Thoracic aorta (tissue), 2 donors: ENCODE measurements at regions not wholly inside any gene's neighbourhood (a gene's known extent, or its start where the extent isn't known, plus 50 kb on each side); places are given as distances from the start of the nearest gene placed in this dataset.

Experiments
- ATAC-seq: fragments of 150-250 bp; one replicate; pipeline ENCODE4 v1.8.0; 2017; ENCODE audit warnings: low read depth; ENCODE audit not compliant: insufficient number of reproducible peaks, low FRiP score
- DNase-seq: peaks from one replicate; pipeline ENCODE4 v3.0.0-alpha.2; 2020; ENCODE audit warnings: low spot score
- H3K27ac ChIP-seq, 2 donors: fragments of 200-600 bp; sonication (generic); 1 replicate in 1 of 2; 2 replicates in 1 of 2; pipeline ENCODE4 v1.5.1; 2016; ENCODE audit warnings: mild to moderate bottlenecking in 2 of 2, moderate library complexity in 2 of 2
- H3K27me3 ChIP-seq: fragments of 200-600 bp; sonication (generic); replicated peaks from 2 replicates; pipeline ENCODE4 v1.6.0; 2016; ENCODE audit warnings: mild to moderate bottlenecking; ENCODE audit not compliant: insufficient read depth
- H3K36me3 ChIP-seq: fragments of 200-600 bp; sonication (generic); one replicate; pipeline ENCODE4 v1.5.1; 2016
- H3K4me1 ChIP-seq, 2 donors: fragments of 200-600 bp; sonication (generic); 1 replicate in 1 of 2; 2 replicates in 1 of 2; pipeline versions ENCODE4 v1.5.1 to v1.6.0; 2016; ENCODE audit warnings: low read depth in 2 of 2, mild to moderate bottlenecking in 1 of 2; ENCODE audit not compliant: control insufficient read depth in 1 of 2
- H3K4me3 ChIP-seq: fragments of 200-600 bp; sonication (generic); 2 replicates; pipeline ENCODE4 v1.5.1; 2016; ENCODE audit warnings: mild to moderate bottlenecking
- H3K9me3 ChIP-seq: fragments of 200-600 bp; sonication (generic); 2 replicates; pipeline ENCODE4 v1.5.1; 2016
- TF ChIP-seq, protein P1 (sequence below): fragments of 200-600 bp; sonication (generic); IDR thresholded peaks from one replicate; pipeline ENCODE4 v1.5.1; 2019; ENCODE audit warnings: antibody characterized with exemption

DNA sequence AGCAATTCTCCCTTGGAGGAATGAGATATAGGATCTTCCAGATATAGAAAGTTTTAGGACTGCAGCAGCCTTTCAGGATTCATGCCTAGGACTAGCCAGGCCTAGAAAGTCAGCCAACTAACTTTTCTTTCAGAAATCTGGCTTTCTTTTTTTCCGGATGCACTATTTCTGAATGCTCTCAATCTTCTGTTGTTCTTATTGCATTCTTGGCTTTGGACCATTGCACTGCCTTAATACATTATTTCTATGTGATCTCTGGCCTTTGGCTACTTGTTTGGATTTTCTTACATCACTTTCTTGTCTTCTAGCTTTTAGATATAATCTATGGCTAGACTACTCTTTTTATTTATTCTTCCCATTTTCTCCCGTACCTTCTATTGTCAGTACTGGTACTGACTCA is 813.1 kb upstream of the HTR2C start:
- H3K27ac ChIP-seq, result no peak overlapping the region
- H3K4me1 ChIP-seq, result no peaks in the 10 kb centered on the region
- no peaks in the 10 kb centered on the region for H3K9me3 ChIP-seq
- TF ChIP-seq, protein P1, sequence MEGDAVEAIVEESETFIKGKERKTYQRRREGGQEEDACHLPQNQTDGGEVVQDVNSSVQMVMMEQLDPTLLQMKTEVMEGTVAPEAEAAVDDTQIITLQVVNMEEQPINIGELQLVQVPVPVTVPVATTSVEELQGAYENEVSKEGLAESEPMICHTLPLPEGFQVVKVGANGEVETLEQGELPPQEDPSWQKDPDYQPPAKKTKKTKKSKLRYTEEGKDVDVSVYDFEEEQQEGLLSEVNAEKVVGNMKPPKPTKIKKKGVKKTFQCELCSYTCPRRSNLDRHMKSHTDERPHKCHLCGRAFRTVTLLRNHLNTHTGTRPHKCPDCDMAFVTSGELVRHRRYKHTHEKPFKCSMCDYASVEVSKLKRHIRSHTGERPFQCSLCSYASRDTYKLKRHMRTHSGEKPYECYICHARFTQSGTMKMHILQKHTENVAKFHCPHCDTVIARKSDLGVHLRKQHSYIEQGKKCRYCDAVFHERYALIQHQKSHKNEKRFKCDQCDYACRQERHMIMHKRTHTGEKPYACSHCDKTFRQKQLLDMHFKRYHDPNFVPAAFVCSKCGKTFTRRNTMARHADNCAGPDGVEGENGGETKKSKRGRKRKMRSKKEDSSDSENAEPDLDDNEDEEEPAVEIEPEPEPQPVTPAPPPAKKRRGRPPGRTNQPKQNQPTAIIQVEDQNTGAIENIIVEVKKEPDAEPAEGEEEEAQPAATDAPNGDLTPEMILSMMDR, result no peak
- H3K4me3 ChIP-seq, result no peak overlapping the region
- DNase-seq, result no peak
- ATAC-seq, result no peak
- H3K27me3 ChIP-seq, result no peaks in the 10 kb centered on the region
- no peaks in the 10 kb centered on the region for H3K36me3 ChIP-seq

DNA sequence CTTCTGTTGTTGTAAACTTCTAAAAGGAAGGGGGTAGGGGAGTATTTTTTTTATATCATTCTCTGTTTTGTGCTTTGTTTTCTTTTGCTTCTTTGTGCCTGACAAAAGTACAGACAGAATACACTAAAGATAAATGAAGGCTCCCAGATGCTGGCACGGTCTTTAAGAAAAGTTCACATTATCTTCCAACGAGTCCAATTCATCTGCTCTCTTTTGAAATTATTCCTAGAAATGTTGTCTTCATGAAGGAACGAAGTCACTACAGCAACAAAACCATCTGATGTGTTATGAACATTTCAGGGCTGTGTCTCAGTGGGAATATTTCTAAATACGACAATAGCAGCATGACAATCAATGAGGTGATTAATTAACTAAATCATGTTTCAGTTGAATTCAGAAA is 813.8 kb upstream of the HTR2C start:
- Histone ChIP-seq H3K36me3 (no peaks in the 10 kb centered on the region), H3K9me3 (no peaks in the 10 kb centered on the region), H3K4me3 (no peak overlapping the region), H3K27me3 (no peaks in the 10 kb centered on the region), H3K27ac (no peak overlapping the region), H3K4me1 (no peaks in the 10 kb centered on the region)
- DNase-seq (no peak), ATAC-seq (no peak)
- TF ChIP-seq, protein P1, result no peak

DNA sequence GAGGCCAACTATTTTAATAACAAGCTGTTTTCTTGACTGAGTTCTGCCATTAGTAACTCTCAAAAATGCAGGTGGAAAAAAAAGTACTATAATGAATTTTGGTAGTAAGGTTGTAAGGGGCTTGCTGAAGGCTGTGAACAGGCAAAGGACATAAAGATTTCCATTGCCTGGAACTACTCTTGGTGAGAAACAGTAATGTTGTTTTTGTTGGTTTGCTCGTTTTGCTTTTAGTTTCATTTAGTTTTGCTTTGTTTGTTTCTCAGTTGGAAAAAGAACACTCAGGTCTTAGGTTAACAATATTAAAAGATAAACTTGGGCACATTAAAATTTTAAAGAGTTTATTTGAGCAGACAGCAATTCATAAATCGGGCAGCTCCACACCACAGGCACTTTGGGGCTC is 824.5 kb upstream of the HTR2C start:
- TF ChIP-seq, protein P1, result no peak
- Histone ChIP-seq H3K9me3 (no peaks in the 10 kb centered on the region), H3K36me3 (no peaks in the 10 kb centered on the region), H3K4me1 (no peaks in the 10 kb centered on the region), H3K27ac (no peak overlapping the region), H3K4me3 (no peak overlapping the region), H3K27me3 (no peaks in the 10 kb centered on the region)
- ATAC-seq, result no peak
- no peak for DNase-seq

DNA sequence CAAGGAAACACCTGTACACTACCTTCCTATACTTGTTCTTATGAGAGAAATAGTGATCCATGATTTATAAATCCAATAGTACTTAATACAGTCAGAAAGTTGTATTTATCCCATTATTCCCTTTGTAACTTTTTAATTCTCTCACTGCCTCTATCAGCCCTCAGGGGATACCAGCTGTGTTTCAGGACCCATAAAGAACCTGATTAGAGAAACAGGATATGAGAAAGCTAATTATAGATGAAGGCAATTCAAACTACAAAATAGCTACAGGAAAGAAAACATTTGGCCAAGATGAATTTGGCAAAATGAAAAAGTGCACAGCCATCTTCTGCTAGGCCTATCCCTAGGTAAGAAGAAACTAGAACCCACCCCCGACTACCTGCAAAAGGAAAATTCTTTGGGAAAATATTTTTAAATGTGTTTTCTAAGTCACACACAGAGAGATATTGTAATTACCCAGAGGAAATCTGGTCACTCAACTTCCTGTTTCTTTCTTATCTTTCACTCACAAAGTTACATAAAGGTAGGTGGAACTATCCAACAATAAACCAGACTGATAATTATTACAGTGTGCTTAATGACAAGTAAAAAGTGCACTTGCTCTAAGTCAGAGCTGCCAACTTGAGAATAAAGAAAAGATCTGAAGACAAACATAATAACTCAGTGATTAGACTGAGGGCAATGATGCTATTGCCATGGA is 836.5 kb upstream of the HTR2C start:
- ATAC-seq, result no peak
- DNase-seq, result no peak
- TF ChIP-seq, protein P1, result no peak
- H3K4me1 ChIP-seq, result no peaks in the 10 kb centered on the region
- no peaks in the 10 kb centered on the region for H3K36me3 ChIP-seq
- H3K27me3 ChIP-seq, result no peaks in the 10 kb centered on the region
- H3K4me3 ChIP-seq, result no peak overlapping the region
- no peak overlapping the region for H3K27ac ChIP-seq
- H3K9me3 ChIP-seq, result no peaks in the 10 kb centered on the region

DNA sequence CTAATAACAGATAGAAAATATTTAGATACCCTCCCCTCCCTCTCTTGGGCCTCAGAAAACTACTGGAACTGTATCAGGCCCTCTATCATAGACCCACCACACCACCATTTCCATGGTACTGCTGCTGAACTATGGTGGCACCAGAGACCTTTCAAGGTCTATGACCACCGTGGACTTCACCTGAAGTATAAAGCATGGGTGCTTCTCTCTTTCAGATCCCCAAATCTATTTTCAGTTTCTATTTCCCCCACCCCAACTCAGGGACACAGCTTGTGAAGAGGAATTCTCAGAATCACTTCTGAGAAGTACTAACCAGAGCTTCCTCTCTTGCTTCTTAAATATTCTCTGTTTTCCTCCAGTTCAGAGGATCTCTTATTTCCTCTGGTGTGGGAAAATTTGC is 840.8 kb upstream of the HTR2C start:
- no peaks in the 10 kb centered on the region for H3K4me1 ChIP-seq
- H3K36me3 ChIP-seq, result no peaks in the 10 kb centered on the region
- ATAC-seq (no peak), DNase-seq (no peak)
- no peaks in the 10 kb centered on the region for H3K27me3 ChIP-seq
- H3K9me3 ChIP-seq, result no peaks in the 10 kb centered on the region
- no peak overlapping the region for H3K4me3 ChIP-seq
- H3K27ac ChIP-seq, result no peak overlapping the region
- TF ChIP-seq, protein P1, result no peak
